ENCODE measurements at regions not wholly inside any gene's neighbourhood (a gene's known extent, or its start where the extent isn't known, plus 50 kb on each side); places are given as distances from the start of the nearest gene placed in this dataset.

- Mint-ChIP-seq H3K9me3 (no peaks in the 10 kb centered on the region), H3K36me3 (ENCODE audit: low read depth) (no peaks in the 10 kb centered on the region), H3K4me1 (peaks cover 13% of the 10 kb centered on the region), H3K27ac (peak overlapping the region; percentile 29), H3K27me3 (ENCODE audit: low read depth, poor library complexity) (no peaks in the 10 kb centered on the region), H3K4me3 (no peak overlapping the region)
- DNase-seq, result no peak
- TF ChIP-seq, protein P1, sequence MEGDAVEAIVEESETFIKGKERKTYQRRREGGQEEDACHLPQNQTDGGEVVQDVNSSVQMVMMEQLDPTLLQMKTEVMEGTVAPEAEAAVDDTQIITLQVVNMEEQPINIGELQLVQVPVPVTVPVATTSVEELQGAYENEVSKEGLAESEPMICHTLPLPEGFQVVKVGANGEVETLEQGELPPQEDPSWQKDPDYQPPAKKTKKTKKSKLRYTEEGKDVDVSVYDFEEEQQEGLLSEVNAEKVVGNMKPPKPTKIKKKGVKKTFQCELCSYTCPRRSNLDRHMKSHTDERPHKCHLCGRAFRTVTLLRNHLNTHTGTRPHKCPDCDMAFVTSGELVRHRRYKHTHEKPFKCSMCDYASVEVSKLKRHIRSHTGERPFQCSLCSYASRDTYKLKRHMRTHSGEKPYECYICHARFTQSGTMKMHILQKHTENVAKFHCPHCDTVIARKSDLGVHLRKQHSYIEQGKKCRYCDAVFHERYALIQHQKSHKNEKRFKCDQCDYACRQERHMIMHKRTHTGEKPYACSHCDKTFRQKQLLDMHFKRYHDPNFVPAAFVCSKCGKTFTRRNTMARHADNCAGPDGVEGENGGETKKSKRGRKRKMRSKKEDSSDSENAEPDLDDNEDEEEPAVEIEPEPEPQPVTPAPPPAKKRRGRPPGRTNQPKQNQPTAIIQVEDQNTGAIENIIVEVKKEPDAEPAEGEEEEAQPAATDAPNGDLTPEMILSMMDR (IDR thresholded peaks at IDR 0.05), result no peak
These were observed 248.8 kb upstream of the SLC39A10 start for GRCh38 chr2:195408196-195408595.

- TF ChIP-seq, protein P1 (IDR thresholded peaks at IDR 0.05), result no peak
- Mint-ChIP-seq H3K9me3 (peaks cover 4% of the 10 kb centered on the region), H3K27ac (no peak overlapping the region), H3K4me1 (peaks cover 9% of the 10 kb centered on the region), H3K36me3 (ENCODE audit: low read depth) (no peaks in the 10 kb centered on the region), H3K4me3 (no peak overlapping the region), H3K27me3 (ENCODE audit: low read depth, poor library complexity) (no peaks in the 10 kb centered on the region)
- no peak for DNase-seq
These were observed 249.2 kb upstream of the SLC39A10 start for GRCh38 chr2:195407783-195408182.

- H3K4me1 Mint-ChIP-seq, result peaks cover 9% of the 10 kb centered on the region
- no peaks in the 10 kb centered on the region for H3K36me3 Mint-ChIP-seq (ENCODE audit: low read depth)
- peaks cover 5% of the 10 kb centered on the region for H3K9me3 Mint-ChIP-seq
- TF ChIP-seq, protein P1 (IDR thresholded peaks at IDR 0.05), result no peak
- no peaks in the 10 kb centered on the region for H3K27me3 Mint-ChIP-seq (ENCODE audit: low read depth, poor library complexity)
- no peak overlapping the region for H3K4me3 Mint-ChIP-seq
- H3K27ac Mint-ChIP-seq, result no peak overlapping the region
- DNase-seq, result no peak
These were observed 250.0 kb upstream of the SLC39A10 start for GRCh38 chr2:195406886-195407603.

GRCh38 chr2:195404651-195405050 is 252.4 kb upstream of the SLC39A10 start:
- H3K27ac Mint-ChIP-seq, result no peak overlapping the region
- no peak overlapping the region for H3K4me3 Mint-ChIP-seq
- no peaks in the 10 kb centered on the region for H3K36me3 Mint-ChIP-seq (ENCODE audit: low read depth)
- TF ChIP-seq, protein P1 (IDR thresholded peaks at IDR 0.05), result no peak
- no peaks in the 10 kb centered on the region for H3K27me3 Mint-ChIP-seq (ENCODE audit: low read depth, poor library complexity)
- peaks cover 9% of the 10 kb centered on the region for H3K4me1 Mint-ChIP-seq
- DNase-seq, result no peak
- H3K9me3 Mint-ChIP-seq, result peaks cover 5% of the 10 kb centered on the region

DNA sequence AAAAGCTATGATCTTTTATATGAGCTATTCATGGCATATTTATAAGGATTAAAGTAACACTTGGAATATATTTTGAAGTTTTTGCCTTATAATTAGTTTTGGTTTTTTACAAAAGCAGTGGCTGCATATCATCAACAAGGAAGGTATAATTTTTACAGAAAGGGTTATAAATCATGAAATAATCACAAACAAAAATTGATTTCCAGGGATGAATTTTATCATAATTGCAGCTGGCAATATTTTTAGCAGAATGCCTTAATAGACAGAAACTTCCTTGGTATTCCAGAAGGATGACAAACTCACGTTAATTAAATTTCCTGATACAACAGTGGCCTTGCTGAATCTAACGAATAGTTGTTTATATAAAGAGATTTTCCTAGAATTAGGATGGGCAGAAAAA is 260.5 kb upstream of the SLC39A10 start:
- H3K27me3 Mint-ChIP-seq (ENCODE audit: low read depth, poor library complexity), result no peaks in the 10 kb centered on the region
- H3K4me3 Mint-ChIP-seq, result no peak overlapping the region
- H3K27ac Mint-ChIP-seq, result no peak overlapping the region
- TF ChIP-seq, protein P1 (IDR thresholded peaks at IDR 0.05), result no peak
- no peaks in the 10 kb centered on the region for H3K9me3 Mint-ChIP-seq
- no peaks in the 10 kb centered on the region for H3K36me3 Mint-ChIP-seq (ENCODE audit: low read depth)
- no peaks in the 10 kb centered on the region for H3K4me1 Mint-ChIP-seq
- DNase-seq, result no peak

DNA sequence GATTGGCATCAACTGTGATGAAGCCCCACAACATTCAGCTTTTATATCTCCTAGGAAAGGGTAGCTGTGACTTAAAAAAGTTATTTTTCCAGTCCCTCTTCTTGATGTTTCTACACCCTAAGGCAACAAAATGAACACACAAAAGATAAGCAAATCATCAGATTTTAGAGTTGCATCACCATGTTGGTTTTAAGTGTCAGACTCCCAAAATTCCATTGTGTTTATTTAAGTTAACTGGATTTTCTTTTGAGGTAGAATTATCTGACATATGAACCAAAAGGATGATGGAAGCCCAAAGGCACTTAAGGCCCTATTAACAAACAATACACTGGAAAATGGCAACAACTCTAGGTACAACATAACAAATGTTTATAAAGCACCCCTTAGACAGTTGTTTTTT is 261.7 kb upstream of the SLC39A10 start:
- DNase-seq, result no peak
- no peaks in the 10 kb centered on the region for H3K27me3 Mint-ChIP-seq (ENCODE audit: low read depth, poor library complexity)
- TF ChIP-seq, protein P1 (IDR thresholded peaks at IDR 0.05), result no peak
- no peak overlapping the region for H3K27ac Mint-ChIP-seq
- no peaks in the 10 kb centered on the region for H3K36me3 Mint-ChIP-seq (ENCODE audit: low read depth)
- H3K4me1 Mint-ChIP-seq, result no peaks in the 10 kb centered on the region
- no peaks in the 10 kb centered on the region for H3K9me3 Mint-ChIP-seq
- H3K4me3 Mint-ChIP-seq, result no peak overlapping the region
